G401.6 (cell line): ENCODE measurements at regions not wholly inside any gene's neighbourhood (a gene's known extent, or its start where the extent isn't known, plus 50 kb on each side); places are given as distances from the start of the nearest gene placed in this dataset.

Experiments used
- FAIRE-seq: peaks from 2 replicates; lab custom pipeline; 2012; peaks lifted over from hg19 to GRCh38; lab: Jason Lieb, UNC

- no peak for FAIRE-seq
Measured at GRCh38 chr7:145092766-145093165, 256.9 kb upstream of the TPK1 start.

DNA sequence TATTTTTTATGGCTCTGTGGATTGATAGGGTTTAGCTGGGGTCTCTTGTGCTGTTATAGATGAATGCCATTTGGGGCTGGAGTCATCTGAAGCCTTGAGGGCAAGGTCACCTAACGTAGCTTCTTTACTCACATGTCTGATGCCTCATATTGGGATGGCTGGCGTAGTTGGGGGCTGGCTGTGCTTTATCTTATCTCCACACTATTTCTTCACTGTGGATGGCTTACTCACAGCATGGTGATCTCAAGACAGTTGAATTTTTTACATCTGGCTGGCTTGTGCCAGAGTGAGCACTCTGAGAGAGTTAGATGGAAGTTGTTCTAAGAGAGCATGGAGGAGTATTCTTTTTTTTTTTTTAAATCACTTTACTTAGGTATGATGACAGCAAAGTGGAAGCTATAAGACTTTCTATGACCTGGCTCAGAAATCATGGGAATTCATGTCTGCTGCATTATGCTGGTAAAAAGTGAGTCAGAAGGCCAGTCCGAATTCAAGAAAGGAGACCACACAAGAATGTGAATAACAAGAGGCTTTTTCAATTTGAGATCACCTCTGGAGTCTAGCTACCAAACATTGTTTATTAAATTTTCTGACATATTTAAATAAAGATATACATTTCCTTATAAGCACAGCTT, 252.4 kb upstream of the TPK1 start:
- no peak for FAIRE-seq

DNA sequence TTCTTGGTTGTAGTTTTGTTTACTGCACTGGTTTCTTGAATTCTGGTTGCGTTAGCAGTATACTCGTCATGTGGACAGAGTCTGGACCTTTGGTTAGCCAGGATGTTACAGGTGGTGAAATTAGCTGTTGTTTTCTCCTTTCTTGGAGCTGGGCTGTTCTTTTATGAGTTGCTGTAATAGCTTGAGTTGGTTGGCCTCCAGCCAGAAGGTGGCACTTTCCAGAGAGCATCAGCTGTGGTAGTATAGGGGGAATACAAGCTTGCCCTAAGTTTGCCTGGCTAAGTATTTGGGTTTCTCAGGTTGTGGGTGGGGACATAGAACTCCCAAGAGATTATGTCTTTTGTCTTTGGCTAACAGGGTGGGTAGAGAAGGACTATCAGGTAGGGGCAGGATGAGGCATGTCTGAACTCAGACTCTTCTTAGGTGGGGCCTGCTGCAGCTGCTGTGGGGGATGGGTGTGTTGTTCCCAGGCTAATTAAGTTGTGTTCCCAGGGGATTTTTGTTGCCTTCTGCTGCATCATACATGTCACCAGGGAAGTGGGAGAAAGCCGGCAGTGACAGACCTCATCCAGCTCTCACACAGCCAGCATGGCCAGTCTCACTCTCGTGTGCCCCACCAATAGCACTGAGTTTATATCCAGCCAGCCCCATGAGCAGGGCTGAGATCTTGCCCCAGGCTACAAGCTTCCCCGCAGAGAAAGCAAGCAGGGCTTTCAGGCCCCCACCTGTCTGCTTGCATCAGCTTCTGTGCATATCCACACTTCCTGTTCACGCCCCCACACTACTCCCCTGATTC, 246.7 kb upstream of the TPK1 start:
- FAIRE-seq, result no peak

DNA sequence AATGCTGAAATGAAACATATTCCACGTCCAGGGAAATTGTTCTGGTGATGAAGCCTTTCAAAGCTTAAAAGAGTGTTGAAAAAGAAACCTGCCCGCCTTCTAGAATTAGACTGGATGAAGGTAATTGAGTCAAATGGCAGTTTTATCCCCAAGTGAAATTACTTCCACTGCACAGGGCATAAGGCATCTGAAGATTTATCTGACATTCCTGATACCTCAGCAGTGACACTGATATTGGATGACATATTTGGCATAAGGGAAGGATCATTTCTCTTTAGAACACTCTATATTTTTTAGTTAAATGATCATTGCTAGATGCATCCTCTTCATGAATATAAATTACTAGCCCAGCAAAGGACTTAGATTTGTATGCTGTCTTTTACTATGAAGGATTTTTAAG, 229.6 kb upstream of the TPK1 start:
- FAIRE-seq, result no peak

- FAIRE-seq, result peak; percentile 40
Measured at GRCh38 chr7:145064114-145064513, 228.3 kb upstream of the TPK1 start.

GRCh38 chr7:145053781-145054180, 217.9 kb upstream of the TPK1 start:
- no peak for FAIRE-seq

- no peak for FAIRE-seq
Measured at GRCh38 chr7:145050415-145050814, 214.6 kb upstream of the TPK1 start.

DNA sequence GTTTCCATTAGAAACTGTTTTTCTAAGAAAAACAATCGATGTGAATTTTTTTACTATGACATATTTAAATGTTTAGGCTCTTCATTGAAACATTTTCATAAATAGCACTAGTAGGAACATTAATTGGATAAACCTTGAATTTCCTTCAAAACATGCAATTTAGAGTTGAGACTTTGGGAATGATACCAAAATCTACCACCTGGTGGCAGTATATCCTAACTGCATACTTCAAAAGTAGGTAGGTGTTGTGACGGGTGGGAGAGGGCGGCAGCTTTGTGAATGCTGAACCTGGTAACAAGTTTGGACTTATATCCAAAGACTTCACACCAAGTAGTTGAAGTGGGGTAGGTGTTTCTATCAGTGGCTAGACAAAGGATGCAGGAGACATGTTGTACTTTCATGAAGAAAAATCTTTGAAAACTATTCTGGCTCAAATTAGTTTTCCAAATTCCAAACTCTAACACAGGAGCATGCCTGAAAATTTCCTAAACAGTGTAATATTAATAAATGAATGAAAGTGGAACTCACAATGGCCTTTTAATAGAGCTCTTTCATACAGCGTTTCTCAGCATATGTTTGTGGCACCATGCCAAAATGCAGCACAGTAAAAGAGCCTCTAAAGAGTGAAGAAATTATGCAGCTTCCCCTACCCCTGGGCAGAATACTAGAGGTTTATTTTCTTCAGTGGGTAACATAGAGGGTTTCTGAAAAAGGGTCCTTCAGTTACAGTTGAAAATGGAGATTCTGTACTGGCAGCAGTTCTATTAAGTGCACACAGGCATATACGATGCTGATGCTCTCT, 201.0 kb upstream of the TPK1 start:
- no peak for FAIRE-seq

DNA sequence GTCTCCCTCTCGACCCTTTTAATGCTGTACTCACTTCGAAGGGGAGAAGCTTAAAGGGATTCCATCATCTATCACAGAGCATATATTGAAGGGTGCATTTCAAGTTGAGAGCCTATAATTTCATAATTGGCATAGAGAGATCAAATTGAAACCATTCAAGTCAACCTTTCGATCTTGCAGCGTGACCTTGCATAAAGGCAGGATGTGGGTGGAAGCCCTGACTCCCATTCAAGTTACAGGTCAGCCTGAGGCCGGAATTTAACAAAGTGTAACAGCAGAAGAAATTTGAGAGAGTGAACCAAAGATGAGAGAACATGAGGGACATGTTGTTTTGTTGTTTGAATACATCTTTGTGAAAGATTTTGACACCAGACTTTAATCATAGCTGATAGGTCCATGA, 195.3 kb upstream of the TPK1 start:
- FAIRE-seq, result no peak

DNA sequence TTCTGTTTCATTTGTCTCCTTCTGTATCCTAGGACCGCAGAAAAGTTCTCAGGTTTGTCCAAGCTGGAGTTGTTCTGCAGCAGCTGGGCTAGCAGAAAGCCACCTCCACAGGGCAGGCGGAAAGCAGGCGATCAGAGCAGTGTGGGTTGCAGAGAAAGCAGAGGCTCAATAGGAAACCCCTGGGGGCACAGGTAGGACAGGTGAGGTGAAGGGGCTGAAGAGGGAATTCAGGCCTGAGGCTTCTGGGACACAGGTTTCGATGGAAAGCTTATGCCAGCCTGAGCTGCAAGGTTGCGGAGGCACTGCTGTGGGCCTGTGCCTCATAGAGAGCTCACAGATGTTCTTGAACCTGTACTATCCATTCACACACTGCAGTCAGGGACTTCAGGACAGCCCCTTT, 194.9 kb upstream of the TPK1 start:
- no peak for FAIRE-seq

GRCh38 chr7:145020454-145020853, 184.6 kb upstream of the TPK1 start:
- FAIRE-seq, result no peak

DNA sequence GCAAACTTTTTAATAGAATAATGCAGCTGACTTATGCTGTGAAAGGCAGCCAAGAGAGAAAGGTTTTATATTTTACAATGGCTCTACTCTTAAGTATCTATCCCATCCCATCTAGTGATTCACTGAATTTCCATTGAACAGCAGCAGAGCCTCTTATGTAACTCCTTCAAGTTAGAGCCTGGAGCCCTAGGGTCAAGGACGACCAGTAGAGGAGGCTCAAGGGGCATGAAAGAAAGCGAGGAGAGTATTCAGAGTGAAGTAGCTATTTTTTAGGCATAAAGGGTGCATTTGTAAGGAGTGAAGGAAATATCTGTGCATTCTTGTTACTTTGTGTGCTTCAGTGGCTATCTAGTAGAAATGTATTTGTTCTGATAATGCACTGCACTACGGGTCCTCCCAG, 180.2 kb upstream of the TPK1 start:
- no peak for FAIRE-seq

DNA sequence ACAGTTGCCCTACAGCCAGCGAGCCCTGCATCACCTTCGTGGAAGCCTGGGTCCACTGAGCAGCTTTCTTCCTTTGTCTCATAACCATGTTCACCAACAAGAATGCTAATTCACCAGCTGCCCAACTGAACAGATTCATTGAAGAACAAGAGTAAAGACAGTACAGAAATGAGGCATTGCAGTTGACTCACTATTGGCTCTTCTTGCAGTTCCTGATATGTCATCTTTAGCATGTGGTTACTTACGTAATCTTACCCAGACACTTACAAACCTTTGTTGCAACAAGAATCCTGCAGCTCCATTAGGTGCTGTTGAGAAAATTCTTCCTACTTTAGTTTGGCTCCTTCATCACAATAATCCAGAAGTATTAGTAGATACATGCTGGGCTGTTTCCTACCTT, 174.0 kb upstream of the TPK1 start:
- FAIRE-seq, result no peak

DNA sequence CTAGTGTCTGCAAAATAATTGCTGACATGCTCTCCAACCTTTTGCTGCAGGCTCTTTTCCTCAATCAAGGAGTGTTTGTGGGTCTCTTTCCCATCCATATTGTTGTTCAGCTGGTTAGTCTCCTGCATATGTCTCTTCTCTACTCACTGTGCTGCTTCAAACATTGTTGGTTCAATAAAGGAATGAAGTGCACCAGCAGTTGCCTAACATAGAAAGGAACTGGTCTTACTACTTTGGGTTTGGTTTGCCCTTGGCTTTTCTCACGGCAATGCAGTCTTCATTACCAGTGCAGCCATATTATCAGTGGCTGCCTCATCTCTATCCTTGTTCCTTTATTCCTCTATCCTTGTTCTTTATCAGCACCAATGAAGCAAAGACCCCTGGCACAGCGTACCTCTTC, 169.7 kb upstream of the TPK1 start:
- no peak for FAIRE-seq

- no peak for FAIRE-seq
Measured at GRCh38 chr7:144997512-144997911, 161.7 kb upstream of the TPK1 start.

GRCh38 chr7:144995495-144995894, 159.6 kb upstream of the TPK1 start:
- FAIRE-seq, result no peak

- FAIRE-seq, result no peak
Measured at GRCh38 chr7:144991041-144991440, 155.2 kb upstream of the TPK1 start.

DNA sequence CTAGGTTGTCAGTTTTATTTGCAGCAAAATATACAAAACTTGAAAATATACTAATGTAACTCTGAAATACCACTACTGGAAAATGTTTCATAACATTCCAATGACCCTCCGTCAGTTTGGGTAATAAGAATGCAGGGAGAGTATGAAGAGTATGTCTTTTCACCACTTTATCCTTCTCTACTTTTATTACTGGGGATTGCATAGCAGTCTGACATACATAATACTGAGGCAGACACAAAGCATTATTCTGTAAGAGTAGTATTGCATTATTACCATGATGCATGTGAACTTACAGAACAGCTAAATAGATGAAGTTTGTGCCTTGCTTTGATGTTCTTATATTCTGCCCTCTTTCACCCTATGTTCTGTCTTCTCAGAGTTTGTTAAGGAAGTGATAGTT, 151.8 kb upstream of the TPK1 start:
- no peak for FAIRE-seq

- FAIRE-seq, result no peak
Measured at GRCh38 chr7:144982133-144982532, 146.3 kb upstream of the TPK1 start.

DNA sequence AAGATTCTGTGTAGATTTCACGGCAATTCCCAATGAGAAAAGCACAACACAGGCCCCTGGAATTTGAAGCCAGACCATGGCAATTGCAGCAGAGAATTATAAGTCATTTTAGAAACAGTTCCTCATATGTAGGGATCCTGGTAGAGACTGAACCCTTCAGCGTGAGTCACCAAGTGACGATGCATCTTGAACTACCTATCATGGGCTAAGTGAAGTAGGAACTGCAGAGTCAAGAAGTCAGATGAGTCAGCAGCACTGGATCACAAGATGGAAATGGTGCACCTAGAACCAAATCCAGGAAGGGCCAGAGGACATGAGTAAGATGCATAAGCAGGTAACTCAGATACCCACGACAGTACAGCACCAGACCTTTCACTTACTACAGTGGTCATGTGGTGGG, 140.0 kb upstream of the TPK1 start:
- FAIRE-seq, result no peak

DNA sequence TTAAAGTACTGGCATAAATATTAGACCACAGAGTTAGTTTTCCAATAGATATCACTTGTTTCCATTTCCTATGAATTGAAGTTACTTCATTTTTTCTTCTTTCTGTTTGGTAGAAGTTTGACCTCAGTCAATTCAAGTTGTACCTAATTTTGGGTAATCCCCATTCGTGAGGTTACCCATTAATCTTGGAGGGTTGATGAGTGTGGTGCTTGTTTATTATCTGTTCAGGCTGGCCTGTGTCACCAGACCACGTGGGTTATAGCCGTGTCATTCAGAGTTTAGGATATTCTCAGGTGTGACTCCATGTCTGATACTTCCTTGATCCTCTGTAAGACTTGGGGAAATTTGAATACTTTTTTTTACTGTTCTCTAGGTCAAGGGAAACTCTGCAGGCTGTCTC, 133.9 kb upstream of the TPK1 start:
- no peak for FAIRE-seq

DNA sequence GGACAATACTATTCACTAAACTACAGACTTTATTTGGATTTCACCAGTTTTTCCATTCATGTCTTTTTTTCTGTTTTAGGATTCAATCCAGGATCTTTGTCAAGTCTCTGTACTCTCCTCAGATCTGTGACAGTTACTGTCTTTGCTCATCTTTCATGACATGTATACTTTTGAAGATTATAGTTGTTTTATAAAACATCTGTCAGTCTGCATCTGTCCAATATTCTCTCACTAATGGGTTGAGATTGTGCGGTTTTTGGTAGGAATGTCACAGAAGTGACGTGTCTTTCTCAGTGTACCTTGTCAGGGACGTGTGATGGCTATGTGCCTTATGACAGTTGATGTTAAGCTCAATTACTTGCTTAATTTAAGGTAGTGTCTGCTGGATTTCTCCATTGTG, 124.9 kb upstream of the TPK1 start:
- no peak for FAIRE-seq

GRCh38 chr7:144957998-144958397, 122.1 kb upstream of the TPK1 start:
- FAIRE-seq, result no peak
